ENCODE measurements at regions not wholly inside any gene's neighbourhood (a gene's known extent, or its start where the extent isn't known, plus 50 kb on each side); places are given as distances from the start of the nearest gene placed in this dataset.

DNA sequence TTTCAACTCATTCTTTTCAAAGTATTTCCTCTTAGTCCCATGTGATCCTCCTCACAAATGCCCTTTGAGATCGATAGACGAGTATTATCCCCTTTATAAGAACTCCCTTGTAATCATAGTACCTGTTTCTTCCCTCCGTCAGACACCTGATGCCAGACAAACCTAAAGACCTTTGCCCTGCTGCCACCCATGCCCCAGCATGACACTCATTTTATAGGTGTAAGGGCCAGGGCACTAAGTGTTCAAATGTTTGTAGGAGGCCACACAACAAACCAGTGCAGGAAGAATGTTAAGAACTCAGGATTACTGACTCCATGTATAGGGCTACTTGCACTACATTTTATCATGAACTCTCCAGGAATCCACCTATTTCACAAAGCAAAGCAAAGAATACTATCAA, 115.6 kb upstream of the DIAPH2 start:
- Mint-ChIP-seq H3K27ac (ENCODE audit: unreplicated experiment) (no peak overlapping the region), H3K4me3 (ENCODE audit: unreplicated experiment) (no peak overlapping the region), H3K36me3 (ENCODE audit: low read depth, unreplicated experiment) (no peaks in the 10 kb centered on the region), H3K4me1 (ENCODE audit: low read depth, unreplicated experiment) (no peaks in the 10 kb centered on the region), H3K9me3 (ENCODE audit: unreplicated experiment) (no peaks in the 10 kb centered on the region), H3K27me3 (ENCODE audit: low read depth, unreplicated experiment) (no peaks in the 10 kb centered on the region)
- no peak for DNase-seq (ENCODE audit: low read depth)
- Histone ChIP-seq H4K20me1 (ENCODE audit: insufficient read depth, low read length) (no peaks in the 10 kb centered on the region), H3K79me2 (ENCODE audit: insufficient read depth, low read length) (no peaks in the 10 kb centered on the region), H3K4me1 (ENCODE audit: insufficient read depth, low read length) (no peaks in the 10 kb centered on the region), H3K27ac (ENCODE audit: low read depth, low read length) (no peak overlapping the region), H3K4me2 (ENCODE audit: low read length) (no peak overlapping the region), H3K36me3 (ENCODE audit: insufficient read depth, low read length) (no peaks in the 10 kb centered on the region), H3K27me3 (ENCODE audit: insufficient read depth, low read length) (no peaks in the 10 kb centered on the region), H2AFZ (ENCODE audit: low read depth, low read length) (no peak overlapping the region), H3K9me3 (ENCODE audit: insufficient read depth, low read depth, low read length) (no peaks in the 10 kb centered on the region), H3K4me3 (ENCODE audit: insufficient read depth, low read depth, low read length) (no peak overlapping the region), H3K9ac (ENCODE audit: low read length) (no peak overlapping the region)
- TF ChIP-seq CTCF (IDR thresholded peaks at IDR 0.05; ENCODE audit: insufficient read depth, low read depth, low read length) = no peak
- TF ChIP-seq EZH2 (IDR thresholded peaks at IDR 0.05; ENCODE audit: insufficient read depth, low read length) = no peak
- no peak for FAIRE-seq

DNA sequence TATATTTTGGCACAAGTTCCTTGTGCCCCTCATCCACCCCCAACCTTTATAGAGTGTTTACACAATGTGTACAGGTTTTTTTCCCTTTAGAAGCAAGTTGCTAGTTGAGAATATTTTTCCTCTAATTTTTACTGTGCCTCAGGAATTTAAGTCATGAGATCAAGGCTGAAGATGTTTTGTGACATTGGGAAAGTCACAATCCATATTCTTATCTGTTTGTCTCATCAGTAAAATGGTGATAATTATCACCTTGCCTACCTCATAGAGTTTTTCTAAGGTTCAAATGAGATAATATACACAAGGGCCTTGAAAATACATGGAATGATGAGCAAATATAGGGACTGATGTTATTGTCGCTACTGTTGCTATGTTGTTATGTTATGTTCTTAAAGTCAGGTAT, 109.6 kb upstream of the DIAPH2 start:
- Mint-ChIP-seq H3K27ac (ENCODE audit: unreplicated experiment) (no peak overlapping the region), H3K36me3 (ENCODE audit: low read depth, unreplicated experiment) (no peaks in the 10 kb centered on the region), H3K9me3 (ENCODE audit: unreplicated experiment) (no peaks in the 10 kb centered on the region), H3K4me1 (ENCODE audit: low read depth, unreplicated experiment) (no peaks in the 10 kb centered on the region), H3K27me3 (ENCODE audit: low read depth, unreplicated experiment) (no peaks in the 10 kb centered on the region), H3K4me3 (ENCODE audit: unreplicated experiment) (no peak overlapping the region)
- H3K27me3 ChIP-seq (ENCODE audit: insufficient read depth, low read length) = no peaks in the 10 kb centered on the region
- no peaks in the 10 kb centered on the region for H3K4me1 ChIP-seq (ENCODE audit: insufficient read depth, low read length)
- H4K20me1 ChIP-seq (ENCODE audit: insufficient read depth, low read length) = no peaks in the 10 kb centered on the region
- no peak overlapping the region for H3K27ac ChIP-seq (ENCODE audit: low read depth, low read length)
- no peaks in the 10 kb centered on the region for H3K36me3 ChIP-seq (ENCODE audit: insufficient read depth, low read length)
- H2AFZ ChIP-seq (ENCODE audit: low read depth, low read length) = no peak overlapping the region
- FAIRE-seq = peak; percentile 98
- no peak overlapping the region for H3K4me3 ChIP-seq (ENCODE audit: insufficient read depth, low read depth, low read length)
- no peak overlapping the region for H3K4me2 ChIP-seq (ENCODE audit: low read length)
- no peak overlapping the region for H3K9ac ChIP-seq (ENCODE audit: low read length)
- H3K79me2 ChIP-seq (ENCODE audit: insufficient read depth, low read length) = no peaks in the 10 kb centered on the region
- no peak for TF ChIP-seq CTCF (IDR thresholded peaks at IDR 0.05; ENCODE audit: insufficient read depth, low read depth, low read length)
- TF ChIP-seq EZH2 (IDR thresholded peaks at IDR 0.05; ENCODE audit: insufficient read depth, low read length) = no peak
- H3K9me3 ChIP-seq (ENCODE audit: insufficient read depth, low read depth, low read length) = no peaks in the 10 kb centered on the region
- no peak for DNase-seq (ENCODE audit: low read depth)

DNA sequence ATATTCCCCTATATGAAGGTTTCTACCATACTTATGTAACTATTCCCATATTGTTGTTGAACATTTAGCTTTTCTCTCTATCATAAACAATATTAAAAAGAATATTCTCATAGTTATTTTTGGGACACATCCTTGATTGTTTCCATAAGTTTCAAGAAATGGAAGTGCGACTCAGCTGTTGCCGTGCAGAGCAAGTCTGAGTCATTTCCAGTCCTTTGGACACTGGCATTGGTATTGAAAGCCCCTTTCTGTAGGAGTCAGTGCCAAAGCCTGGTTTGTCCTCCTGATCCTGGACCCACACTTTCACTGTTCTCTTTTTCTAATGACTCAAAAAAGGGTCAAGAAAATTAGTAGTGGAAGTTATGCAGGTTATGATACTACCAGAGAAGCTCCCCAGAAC, 108.3 kb upstream of the DIAPH2 start:
- no peak for FAIRE-seq

More for the DNA sequence above, 108.3 kb upstream of the DIAPH2 start:
- H3K36me3 Mint-ChIP-seq (ENCODE audit: low read depth, unreplicated experiment) = no peaks in the 10 kb centered on the region
- Histone ChIP-seq H3K27me3 (ENCODE audit: insufficient read depth, low read length) (no peaks in the 10 kb centered on the region), H3K4me3 (ENCODE audit: insufficient read depth, low read depth, low read length) (no peak overlapping the region), H2AFZ (ENCODE audit: low read depth, low read length) (no peak overlapping the region), H4K20me1 (ENCODE audit: insufficient read depth, low read length) (no peaks in the 10 kb centered on the region), H3K4me2 (ENCODE audit: low read length) (no peak overlapping the region), H3K36me3 (ENCODE audit: insufficient read depth, low read length) (no peaks in the 10 kb centered on the region), H3K9ac (ENCODE audit: low read length) (no peak overlapping the region), H3K9me3 (ENCODE audit: insufficient read depth, low read depth, low read length) (no peaks in the 10 kb centered on the region), H3K4me1 (ENCODE audit: insufficient read depth, low read length) (no peaks in the 10 kb centered on the region), H3K27ac (ENCODE audit: low read depth, low read length) (no peak overlapping the region), H3K79me2 (ENCODE audit: insufficient read depth, low read length) (no peaks in the 10 kb centered on the region)
- TF ChIP-seq CTCF (IDR thresholded peaks at IDR 0.05; ENCODE audit: insufficient read depth, low read depth, low read length) (no peak), EZH2 (IDR thresholded peaks at IDR 0.05; ENCODE audit: insufficient read depth, low read length) (no peak)
- H3K27me3 Mint-ChIP-seq (ENCODE audit: low read depth, unreplicated experiment) = no peaks in the 10 kb centered on the region
- no peak overlapping the region for H3K4me3 Mint-ChIP-seq (ENCODE audit: unreplicated experiment)
- H3K27ac Mint-ChIP-seq (ENCODE audit: unreplicated experiment) = no peak overlapping the region
- H3K4me1 Mint-ChIP-seq (ENCODE audit: low read depth, unreplicated experiment) = no peaks in the 10 kb centered on the region
- DNase-seq (ENCODE audit: low read depth) = no peak
- H3K9me3 Mint-ChIP-seq (ENCODE audit: unreplicated experiment) = no peaks in the 10 kb centered on the region

Data from astrocyte (in vitro differentiated cells and primary cell).